Loucy (cell line): ENCODE measurements at regions not wholly inside any gene's neighbourhood (a gene's known extent, or its start where the extent isn't known, plus 50 kb on each side); places are given as distances from the start of the nearest gene placed in this dataset.

Experiments
- H2AFZ ChIP-seq: fragments of 200-600 bp; sonication (generic); 2 replicates; pipeline ENCODE4 v1.6.0; 2016; ENCODE audit warnings: antibody characterized with exemption, mild to moderate bottlenecking, low read length, moderate library complexity
- H3F3A ChIP-seq: fragments of 200-600 bp; 2 replicates; pipeline ENCODE4 v1.6.0; 2016; ENCODE audit warnings: antibody characterized with exemption, low read depth, mild to moderate bottlenecking
- H3K27me3 ChIP-seq: fragments of 200-600 bp; sonication (generic); 2 replicates; pipeline ENCODE4 v1.6.1; 2014; ENCODE audit warnings: low read length, mild to moderate bottlenecking; ENCODE audit not compliant: insufficient read depth, poor library complexity, severe bottlenecking
- H3K36me3 ChIP-seq: fragments of 200-600 bp; sonication (generic); 2 replicates; pipeline ENCODE4 v1.6.1; 2016; ENCODE audit warnings: low read length; ENCODE audit not compliant: insufficient read depth
- H3K4me1 ChIP-seq: fragments of 200-600 bp; sonication (generic); 2 replicates; pipeline ENCODE4 v1.5.1; 2014; ENCODE audit warnings: low read length, mild to moderate bottlenecking; ENCODE audit not compliant: insufficient read depth, poor library complexity, severe bottlenecking
- H3K4me2 ChIP-seq: fragments of 200-600 bp; sonication (generic); 2 replicates; pipeline ENCODE4 v1.6.0; 2014; ENCODE audit warnings: antibody characterized with exemption, low read length, low read depth, mild to moderate bottlenecking; ENCODE audit not compliant: poor library complexity, severe bottlenecking
- H3K4me3 ChIP-seq: fragments of 200-600 bp; sonication (generic); 2 replicates; pipeline ENCODE4 v1.5.1; 2014; ENCODE audit warnings: low read length, mild to moderate bottlenecking, mixed read lengths; ENCODE audit not compliant: poor library complexity, severe bottlenecking
- H3K79me2 ChIP-seq: fragments of 200-600 bp; sonication (generic); 2 replicates; pipeline ENCODE4 v1.6.1; 2014; ENCODE audit warnings: low read length; ENCODE audit not compliant: insufficient read depth
- H3K9ac ChIP-seq: fragments of 200-600 bp; sonication (generic); 2 replicates; pipeline ENCODE4 v1.6.0; 2014; ENCODE audit warnings: mild to moderate bottlenecking, low read depth, low read length, moderate library complexity; ENCODE audit not compliant: poor library complexity, severe bottlenecking
- H3K9me2 ChIP-seq: fragments of 200-600 bp; sonication (generic); replicated peaks from 2 replicates; pipeline ENCODE4 v1.6.1; 2016; ENCODE audit warnings: low read depth, low read length, mixed read lengths
- H3K9me3 ChIP-seq: fragments of 200-600 bp; sonication (generic); 2 replicates; pipeline ENCODE4 v1.6.1; 2014; ENCODE audit warnings: mild to moderate bottlenecking, antibody characterized with exemption, low read length, low read depth; ENCODE audit not compliant: insufficient read depth
- H4K20me1 ChIP-seq: fragments of 200-600 bp; sonication (generic); 2 replicates; pipeline ENCODE4 v1.6.0; 2014; ENCODE audit warnings: antibody characterized with exemption, low read length, mild to moderate bottlenecking; ENCODE audit not compliant: insufficient read depth, poor library complexity, severe bottlenecking
- EZH2phosphoT487 ChIP-seq: fragments of 200-600 bp; IDR thresholded peaks from 2 replicates; pipeline ENCODE4 v1.6.1; 2018; ENCODE audit warnings: antibody characterized with exemption, mild to moderate bottlenecking, moderate library complexity, borderline replicate concordance
- TF ChIP-seq, protein P1 (sequence below): fragments of 200-600 bp; sonication (generic); conservative IDR thresholded peaks from 2 replicates; pipeline ENCODE4 v1.5.1; 2014; ENCODE audit warnings: mild to moderate bottlenecking, antibody characterized with exemption, low read length

DNA sequence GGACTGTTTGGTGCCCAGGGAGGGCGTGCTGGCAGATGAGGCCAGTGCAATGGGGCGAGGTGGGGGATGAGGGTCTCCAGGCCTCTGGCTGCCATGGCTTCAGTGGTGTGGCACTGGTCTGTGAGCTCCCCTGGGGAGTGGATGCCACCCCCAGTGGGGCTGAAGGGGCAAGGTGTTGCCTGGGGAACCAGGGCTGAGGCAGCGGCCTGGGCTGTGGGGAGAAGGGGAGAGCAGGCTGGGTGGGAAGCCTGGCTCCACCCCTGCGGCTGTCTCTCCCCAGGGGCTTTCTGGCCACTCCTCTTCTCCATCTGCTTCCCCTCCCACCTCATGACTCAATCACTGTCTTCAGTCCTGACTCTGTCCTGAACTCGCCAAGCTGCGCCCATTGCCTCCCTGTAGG lies 88.4 kb upstream of the TLE3 start:
- Histone ChIP-seq H2AFZ (no peak overlapping the region), H3K9me2 (no peaks in the 10 kb centered on the region), H3K4me3 (no peak overlapping the region), H3K9ac (no peak overlapping the region), H3K4me1 (peaks cover 20% of the 10 kb centered on the region), H4K20me1 (no peaks in the 10 kb centered on the region), H3K9me3 (no peaks in the 10 kb centered on the region), H3F3A (no peaks in the 10 kb centered on the region), H3K36me3 (no peaks in the 10 kb centered on the region), H3K27me3 (no peaks in the 10 kb centered on the region), H3K79me2 (no peaks in the 10 kb centered on the region), H3K4me2 (no peak overlapping the region)
- no peak for TF ChIP-seq EZH2phosphoT487
- TF ChIP-seq, protein P1, sequence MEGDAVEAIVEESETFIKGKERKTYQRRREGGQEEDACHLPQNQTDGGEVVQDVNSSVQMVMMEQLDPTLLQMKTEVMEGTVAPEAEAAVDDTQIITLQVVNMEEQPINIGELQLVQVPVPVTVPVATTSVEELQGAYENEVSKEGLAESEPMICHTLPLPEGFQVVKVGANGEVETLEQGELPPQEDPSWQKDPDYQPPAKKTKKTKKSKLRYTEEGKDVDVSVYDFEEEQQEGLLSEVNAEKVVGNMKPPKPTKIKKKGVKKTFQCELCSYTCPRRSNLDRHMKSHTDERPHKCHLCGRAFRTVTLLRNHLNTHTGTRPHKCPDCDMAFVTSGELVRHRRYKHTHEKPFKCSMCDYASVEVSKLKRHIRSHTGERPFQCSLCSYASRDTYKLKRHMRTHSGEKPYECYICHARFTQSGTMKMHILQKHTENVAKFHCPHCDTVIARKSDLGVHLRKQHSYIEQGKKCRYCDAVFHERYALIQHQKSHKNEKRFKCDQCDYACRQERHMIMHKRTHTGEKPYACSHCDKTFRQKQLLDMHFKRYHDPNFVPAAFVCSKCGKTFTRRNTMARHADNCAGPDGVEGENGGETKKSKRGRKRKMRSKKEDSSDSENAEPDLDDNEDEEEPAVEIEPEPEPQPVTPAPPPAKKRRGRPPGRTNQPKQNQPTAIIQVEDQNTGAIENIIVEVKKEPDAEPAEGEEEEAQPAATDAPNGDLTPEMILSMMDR = no peak

DNA sequence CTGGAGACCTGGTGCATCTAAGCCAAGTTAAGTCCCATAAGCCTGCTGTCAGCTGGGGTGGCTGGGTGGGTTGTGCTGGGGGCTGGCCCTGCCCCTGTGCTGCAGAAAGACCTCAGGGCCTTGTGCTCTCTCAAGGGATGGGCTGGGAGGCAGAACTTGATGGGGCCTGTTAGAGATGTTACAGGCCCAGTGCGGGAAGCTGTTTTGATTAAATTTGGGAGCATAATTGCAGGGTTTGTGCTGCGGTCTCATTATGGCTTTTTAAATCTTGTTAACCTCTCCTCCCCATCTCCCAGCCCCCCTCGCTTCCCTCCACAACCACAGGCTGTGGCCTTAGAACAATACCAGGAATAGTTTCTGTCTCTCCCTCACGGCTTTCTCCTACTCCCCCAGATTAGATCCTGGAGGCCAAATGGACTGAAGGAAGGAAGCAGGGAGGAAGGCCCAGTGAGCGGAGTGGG lies 87.6 kb upstream of the TLE3 start:
- no peaks in the 10 kb centered on the region for H3F3A ChIP-seq
- H3K27me3 ChIP-seq = no peaks in the 10 kb centered on the region
- no peaks in the 10 kb centered on the region for H3K79me2 ChIP-seq
- no peak overlapping the region for H3K4me3 ChIP-seq
- no peaks in the 10 kb centered on the region for H3K9me2 ChIP-seq
- H4K20me1 ChIP-seq = no peaks in the 10 kb centered on the region
- H3K4me1 ChIP-seq = peaks cover 28% of the 10 kb centered on the region
- no peak overlapping the region for H3K9ac ChIP-seq
- no peak overlapping the region for H2AFZ ChIP-seq
- no peaks in the 10 kb centered on the region for H3K9me3 ChIP-seq
- TF ChIP-seq, protein P1 = no peak
- no peak for TF ChIP-seq EZH2phosphoT487
- no peak overlapping the region for H3K4me2 ChIP-seq
- no peaks in the 10 kb centered on the region for H3K36me3 ChIP-seq

DNA sequence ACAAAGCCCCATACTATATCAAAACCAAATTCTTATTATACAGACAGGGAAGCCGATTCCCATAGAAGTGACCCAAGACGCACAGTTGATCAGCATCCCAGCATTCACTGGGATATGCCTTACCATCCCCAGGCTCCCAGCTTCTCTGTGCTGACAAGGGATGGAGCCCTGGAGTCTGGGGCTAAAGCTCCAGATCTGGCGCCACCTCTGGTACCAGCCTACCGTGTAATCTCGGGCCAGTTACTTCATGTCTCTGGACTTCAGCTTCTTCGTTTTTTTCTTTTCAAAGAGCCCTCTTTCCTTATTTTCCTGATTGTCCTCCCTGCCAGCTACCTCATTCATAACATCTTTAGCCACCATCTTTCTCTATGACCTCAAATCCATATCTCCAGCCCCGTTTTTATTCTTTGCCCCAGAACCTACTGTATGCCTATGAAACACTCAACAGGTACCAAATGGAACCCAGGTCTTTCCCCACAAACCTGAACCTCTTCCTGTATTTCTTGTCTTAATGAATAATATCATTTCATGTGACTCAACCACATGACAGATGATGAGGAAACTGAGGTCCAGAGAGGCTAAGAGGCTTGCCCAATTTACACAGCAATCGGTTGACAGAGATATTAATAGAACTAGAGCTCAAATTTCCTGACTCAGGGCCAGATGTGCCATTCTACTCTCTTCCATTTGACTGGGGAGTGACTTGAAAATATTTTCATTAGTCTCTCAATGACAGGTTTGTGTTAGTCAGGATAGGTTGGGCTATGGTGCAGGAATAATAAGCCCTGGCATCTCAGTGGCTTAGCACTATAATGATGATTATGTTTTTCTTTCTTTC lies 85.4 kb upstream of the TLE3 start:
- Histone ChIP-seq H3K27me3 (no peaks in the 10 kb centered on the region), H3K9me2 (no peaks in the 10 kb centered on the region), H3F3A (no peaks in the 10 kb centered on the region), H3K4me3 (no peak overlapping the region), H3K4me1 (peaks cover 29% of the 10 kb centered on the region), H4K20me1 (no peaks in the 10 kb centered on the region), H3K79me2 (no peaks in the 10 kb centered on the region), H3K4me2 (no peak overlapping the region), H3K9ac (no peak overlapping the region), H3K36me3 (no peaks in the 10 kb centered on the region), H3K9me3 (no peaks in the 10 kb centered on the region), H2AFZ (no peak overlapping the region)
- no peak for TF ChIP-seq EZH2phosphoT487
- TF ChIP-seq, protein P1 = peak; percentile 45
